B cell (primary cell): ENCODE measurements at regions not wholly inside any gene's neighbourhood (a gene's known extent, or its start where the extent isn't known, plus 50 kb on each side); places are given as distances from the start of the nearest gene placed in this dataset.

Experiments
- CTCF ChIP-seq: fragments of 200-600 bp; IDR thresholded peaks from one replicate; pipeline ENCODE4 v1.8.0; 2022; ENCODE audit warnings: antibody characterized with exemption, mild to moderate bottlenecking
- EZH2 ChIP-seq: IDR thresholded peaks from 2 replicates; pipeline ENCODE4 v1.6.1; 2012; ENCODE audit warnings: borderline replicate concordance, low read depth, mild to moderate bottlenecking, moderate library complexity, low read length; ENCODE audit not compliant: insufficient read depth, poor library complexity, severe bottlenecking

- TF ChIP-seq CTCF (no peak), EZH2 (no peak)
Measured at GRCh38 chr14:71339650-71340415, 432.6 kb downstream of the PCNX1 start.
